ENCODE measurements at regions not wholly inside any gene's neighbourhood (a gene's known extent, or its start where the extent isn't known, plus 50 kb on each side); places are given as distances from the start of the nearest gene placed in this dataset.

DNA sequence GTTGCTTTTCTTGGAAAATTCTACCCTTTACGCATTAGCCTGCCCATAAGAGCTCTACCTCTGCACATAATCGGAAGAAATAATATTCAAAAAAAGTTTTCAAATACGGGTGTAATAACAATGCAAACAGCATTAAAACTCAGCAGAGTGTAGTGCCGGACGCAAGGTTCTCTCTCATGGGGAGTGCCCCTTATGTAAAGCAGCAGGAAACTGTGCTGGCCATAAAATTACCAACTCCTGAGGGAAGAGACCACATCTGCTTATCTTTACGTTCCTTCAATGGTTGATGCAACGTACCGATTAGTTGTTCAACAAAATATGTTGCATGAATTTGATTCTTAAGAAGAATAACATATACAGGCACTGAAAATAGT is 118.7 kb upstream of the TMCC3 start:
- BruUV-seq (replicated peaks), result no TSS peak
- Histone ChIP-seq H3K9ac (replicated peaks; ENCODE audit: extremely low read depth, insufficient read depth, low read length) (no peak overlapping the region), H3K27ac (ENCODE audit: insufficient read depth, low read depth, low read length) (no peak overlapping the region), H3K9me1 (replicated peaks; ENCODE audit: control insufficient read depth, extremely low read depth, insufficient read depth, low read length) (no peaks in the 10 kb centered on the region), H3K79me2 (ENCODE audit: control insufficient read depth, insufficient read depth, low read length) (no peaks in the 10 kb centered on the region), H3K4me1 (ENCODE audit: control insufficient read depth, extremely low read depth, insufficient read depth, low read length) (peaks cover 13% of the 10 kb centered on the region), H3K4me3 (replicated peaks in 1 of 3; ENCODE audit: insufficient read depth in 1 of 3, low read depth in 1 of 3, low read length in 3 of 3) (no peak overlapping the region), H3K9me3 (replicated peaks; ENCODE audit: control insufficient read depth, insufficient read depth, low read length) (no peaks in the 10 kb centered on the region), H4K20me1 (replicated peaks; ENCODE audit: control insufficient read depth, extremely low read depth, insufficient read depth, low read length) (no peaks in the 10 kb centered on the region), H3K27me3 (ENCODE audit: control insufficient read depth in 2 of 2, insufficient read depth in 2 of 2, low read length in 2 of 2) (no peaks in the 10 kb centered on the region), H3K36me3 (ENCODE audit: control insufficient read depth in 2 of 2, extremely low read depth in 1 of 2, insufficient read depth in 2 of 2, low read length in 2 of 2) (no peaks in the 10 kb centered on the region), H2AFZ (ENCODE audit: low read depth, low read length) (no peak overlapping the region), H3K4me2 (ENCODE audit: insufficient read depth, low read length) (no peak overlapping the region)
- intact Hi-C loops (cut with micrococcal nuclease) (loop anchor here (2.0 kb wide), 1 partner anchor 564 kb away; no protein-coding TSS in a partner anchor), dilution Hi-C loops (cut with MboI; ENCODE audit: extremely low pct_ligation_motif_present, low sequenced_read_pairs) (no loop called here)
- DNase-seq (ENCODE audit: low read depth, low spot score) (peak; percentile 52), FAIRE-seq (no peak)
- POLR2A ChIA-PET, result no interaction called here
- CTCF ChIA-PET, result interaction anchor here (0.8 to 1.2 kb wide), 2 partner anchors 55 to 165 kb away, joined by 3 read pairs; no protein-coding TSS in a partner anchor
- TF ChIP-seq POLR2AphosphoS5 (IDR thresholded peaks at IDR 0.05; ENCODE audit: insufficient read depth, low read depth, low read length) (no peak), EZH2 (IDR thresholded peaks at IDR 0.05; ENCODE audit: borderline replicate concordance, low read depth, low read length, severe bottlenecking) (no peak), FOS (IDR thresholded peaks at IDR 0.05; ENCODE audit: borderline replicate concordance, insufficient read depth, low read length) (no peak), POLR2A (IDR thresholded peaks at IDR 0.05; ENCODE audit: low read depth, low read length) (no peak), GATA2 (IDR thresholded peaks at IDR 0.05; ENCODE audit: insufficient read depth, insufficient read length, low read depth, low read length) (no peak), MYC (IDR thresholded peaks at IDR 0.05; ENCODE audit: low read depth, low read length) (no peak), JUN (IDR thresholded peaks at IDR 0.05; ENCODE audit: borderline replicate concordance, insufficient read depth, insufficient read length, low read depth) (no peak)
- TF ChIP-seq, protein P1, sequence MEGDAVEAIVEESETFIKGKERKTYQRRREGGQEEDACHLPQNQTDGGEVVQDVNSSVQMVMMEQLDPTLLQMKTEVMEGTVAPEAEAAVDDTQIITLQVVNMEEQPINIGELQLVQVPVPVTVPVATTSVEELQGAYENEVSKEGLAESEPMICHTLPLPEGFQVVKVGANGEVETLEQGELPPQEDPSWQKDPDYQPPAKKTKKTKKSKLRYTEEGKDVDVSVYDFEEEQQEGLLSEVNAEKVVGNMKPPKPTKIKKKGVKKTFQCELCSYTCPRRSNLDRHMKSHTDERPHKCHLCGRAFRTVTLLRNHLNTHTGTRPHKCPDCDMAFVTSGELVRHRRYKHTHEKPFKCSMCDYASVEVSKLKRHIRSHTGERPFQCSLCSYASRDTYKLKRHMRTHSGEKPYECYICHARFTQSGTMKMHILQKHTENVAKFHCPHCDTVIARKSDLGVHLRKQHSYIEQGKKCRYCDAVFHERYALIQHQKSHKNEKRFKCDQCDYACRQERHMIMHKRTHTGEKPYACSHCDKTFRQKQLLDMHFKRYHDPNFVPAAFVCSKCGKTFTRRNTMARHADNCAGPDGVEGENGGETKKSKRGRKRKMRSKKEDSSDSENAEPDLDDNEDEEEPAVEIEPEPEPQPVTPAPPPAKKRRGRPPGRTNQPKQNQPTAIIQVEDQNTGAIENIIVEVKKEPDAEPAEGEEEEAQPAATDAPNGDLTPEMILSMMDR (IDR thresholded peaks at IDR 0.05; ENCODE audit: extremely low read depth in 1 of 2, insufficient read depth in 1 of 2, low read depth in 1 of 2, low read length in 2 of 2), result no peak
- TF ChIP-seq, protein P2, sequence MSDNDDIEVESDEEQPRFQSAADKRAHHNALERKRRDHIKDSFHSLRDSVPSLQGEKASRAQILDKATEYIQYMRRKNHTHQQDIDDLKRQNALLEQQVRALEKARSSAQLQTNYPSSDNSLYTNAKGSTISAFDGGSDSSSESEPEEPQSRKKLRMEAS (IDR thresholded peaks at IDR 0.05; ENCODE audit: insufficient read depth, insufficient read length), result no peak
